Endothelial cell of umbilical vein (primary cell): ENCODE measurements at regions not wholly inside any gene's neighbourhood (a gene's known extent, or its start where the extent isn't known, plus 50 kb on each side); places are given as distances from the start of the nearest gene placed in this dataset.

ENCODE experiments used
- BruUV-seq: library from RNA; stranded (reverse); fragments of 400-500 nt; replicated peaks from 2 replicates; lab custom pipeline; 2021; lab: Mats Ljungman, UMichigan
- CTCF ChIA-PET: fragments of 300-600, 350-600 bp; sonication (Branson Sonifier 250); formaldehyde crosslinking; loops from one replicate; lab custom pipeline; 2021; ENCODE audit warnings: antibody characterized with exemption, inconsistent platforms; lab: Charles Lee
- POLR2A ChIA-PET: fragments of 300-600, 350-600 bp; sonication (Branson Sonifier 250); formaldehyde crosslinking; loops from one replicate; lab custom pipeline; 2021; ENCODE audit warnings: antibody characterized with exemption, inconsistent platforms; lab: Charles Lee
- DNase-seq: peaks from one replicate; pipeline ENCODE4 v3.0.0-alpha.2; 2011; ENCODE audit warnings: low read depth, low spot score
- FAIRE-seq: peaks from 2 replicates; lab custom pipeline; 2011; peaks lifted over from hg19 to GRCh38; lab: Jason Lieb, UNC
- H2AFZ ChIP-seq: 2 replicates; pipeline ENCODE4 v1.6.0; 2012; ENCODE audit warnings: low read depth, low read length, control low read depth, inconsistent platforms
- H3K27ac ChIP-seq: 2 replicates; pipeline ENCODE4 v1.5.1; 2011; ENCODE audit warnings: low read depth, mild to moderate bottlenecking, control low read depth, low read length, moderate library complexity; ENCODE audit not compliant: insufficient read depth
- H3K27me3 ChIP-seq, 2 experiments: 2 replicates each; pipeline versions ENCODE4 v1.6.0 to v1.6.1; 2011; ENCODE audit warnings: low read length in 2 of 2, mixed read lengths in 1 of 2; ENCODE audit not compliant: control insufficient read depth in 2 of 2, insufficient read depth in 2 of 2
- H3K36me3 ChIP-seq, 2 experiments: 2 replicates in 1 of 2; 3 replicates in 1 of 2; pipeline ENCODE4 v1.5.1; 2011; ENCODE audit warnings: low read length in 2 of 2, mild to moderate bottlenecking in 1 of 2, moderate library complexity in 1 of 2; ENCODE audit not compliant: control insufficient read depth in 2 of 2, insufficient read depth in 2 of 2; ENCODE audit errors: extremely low read depth in 1 of 2
- H3K4me1 ChIP-seq: 3 replicates; pipeline ENCODE4 v1.5.1; 2011; ENCODE audit warnings: mild to moderate bottlenecking, low read length; ENCODE audit not compliant: control insufficient read depth, insufficient read depth; ENCODE audit errors: extremely low read depth
- H3K4me2 ChIP-seq: 2 replicates; pipeline ENCODE4 v1.6.1; 2011; ENCODE audit warnings: low read length, control low read depth, mixed read lengths; ENCODE audit not compliant: insufficient read depth
- H3K4me3 ChIP-seq, 3 experiments: fragments of 200-600 bp in 1 of 3; sonication (generic), shearing (Covaris generic) in 1 of 3; replicated peaks in 1 of 3; 2 replicates each; pipeline ENCODE4 v1.5.1; 2011 to 2016; ENCODE audit warnings: control low read depth in 3 of 3, low read length in 3 of 3, mild to moderate bottlenecking in 2 of 3, inconsistent platforms in 1 of 3, low read depth in 1 of 3, moderate library complexity in 1 of 3; ENCODE audit not compliant: insufficient read depth in 1 of 3
- H3K79me2 ChIP-seq: 2 replicates; pipeline ENCODE4 v1.6.0; 2012; ENCODE audit warnings: low read length, inconsistent platforms; ENCODE audit not compliant: control insufficient read depth, insufficient read depth
- H3K9ac ChIP-seq: replicated peaks from 2 replicates; pipeline ENCODE3; 2011; ENCODE audit warnings: low read length, control low read depth; ENCODE audit not compliant: insufficient read depth; ENCODE audit errors: extremely low read depth
- H3K9me1 ChIP-seq: replicated peaks from 3 replicates; pipeline ENCODE4 v1.6.0; 2011; ENCODE audit warnings: mild to moderate bottlenecking, low read length; ENCODE audit not compliant: control insufficient read depth, insufficient read depth; ENCODE audit errors: extremely low read depth
- H3K9me3 ChIP-seq: replicated peaks from 2 replicates; pipeline ENCODE4 v1.5.1; 2012; ENCODE audit warnings: low read length, inconsistent platforms; ENCODE audit not compliant: control insufficient read depth, insufficient read depth
- H4K20me1 ChIP-seq: replicated peaks from 2 replicates; pipeline ENCODE3; 2011; ENCODE audit warnings: mild to moderate bottlenecking, low read length; ENCODE audit not compliant: control insufficient read depth, insufficient read depth; ENCODE audit errors: extremely low read depth
- CTCF ChIP-seq, 2 donors: IDR thresholded peaks; 1 replicate in 1 of 2; 2 replicates in 1 of 2; pipeline ENCODE4 v1.5.1; 2011; ENCODE audit warnings: low read length in 2 of 2, mild to moderate bottlenecking in 2 of 2, moderate library complexity in 2 of 2, control low read depth in 1 of 2, inconsistent platforms in 1 of 2, low read depth in 1 of 2; ENCODE audit not compliant: insufficient read depth in 1 of 2; ENCODE audit errors: extremely low read depth in 1 of 2
- EZH2 ChIP-seq: IDR thresholded peaks from 2 replicates; pipeline ENCODE4 v1.6.1; 2012; ENCODE audit warnings: borderline replicate concordance, low read depth, mild to moderate bottlenecking, moderate library complexity, low read length, inconsistent platforms; ENCODE audit not compliant: severe bottlenecking
- FOS ChIP-seq: IDR thresholded peaks from 2 replicates; pipeline ENCODE4 v1.6.1; 2011; ENCODE audit warnings: mild to moderate bottlenecking, low read length, moderate library complexity, borderline replicate concordance; ENCODE audit not compliant: insufficient read depth
- GATA2 ChIP-seq: IDR thresholded peaks from 2 replicates; pipeline ENCODE4 v1.7.0; 2011; ENCODE audit warnings: low read depth, mild to moderate bottlenecking, moderate library complexity, mixed read lengths, low read length; ENCODE audit not compliant: insufficient read length, insufficient read depth
- JUN ChIP-seq: IDR thresholded peaks from 2 replicates; pipeline ENCODE4 v1.6.1; 2011; ENCODE audit warnings: borderline replicate concordance, low read depth; ENCODE audit not compliant: insufficient read length, insufficient read depth
- MAX ChIP-seq: IDR thresholded peaks from 2 replicates; pipeline ENCODE4 v1.6.1; 2011; ENCODE audit not compliant: insufficient read depth, insufficient read length
- MYC ChIP-seq: IDR thresholded peaks from one replicate; pipeline ENCODE4 v1.6.1; 2011; ENCODE audit warnings: mild to moderate bottlenecking, low read depth, low read length
- POLR2A ChIP-seq: IDR thresholded peaks from 2 replicates; pipeline ENCODE4 v1.6.1; 2012; ENCODE audit warnings: low read depth, mild to moderate bottlenecking, control low read depth, low read length
- POLR2AphosphoS5 ChIP-seq: IDR thresholded peaks from 2 replicates; pipeline ENCODE4 v1.6.1; 2012; ENCODE audit warnings: low read depth, mild to moderate bottlenecking, control low read depth, low read length, moderate library complexity; ENCODE audit not compliant: insufficient read depth
- dilution Hi-C: fragments of 300-500 bp; cut with MboI; formaldehyde crosslinking; loops from one replicate; pipeline ENCODE4 v1.15.0; 2019; ENCODE audit warnings: low sequenced_read_pairs; ENCODE audit not compliant: extremely low pct_ligation_motif_present
- intact Hi-C: fragments of 100-400 bp; cut with micrococcal nuclease; formaldehyde crosslinking; loops from one replicate; pipeline ENCODE4 v1.10.0; 2022

GRCh38 chrX:144612076-144612475, 635.2 kb upstream of the SPANXN1 start:
- DNase-seq (no peak), FAIRE-seq (no peak)
- Histone ChIP-seq H3K9me3 (no peaks in the 10 kb centered on the region), H3K79me2 (no peaks in the 10 kb centered on the region), H4K20me1 (no peaks in the 10 kb centered on the region), H3K27me3 (no peaks in the 10 kb centered on the region), H3K9ac (no peak overlapping the region), H3K4me3 (no peak overlapping the region), H3K4me1 (no peaks in the 10 kb centered on the region), H3K27ac (no peak overlapping the region), H3K4me2 (no peak overlapping the region), H3K9me1 (no peaks in the 10 kb centered on the region), H3K36me3 (no peaks in the 10 kb centered on the region), H2AFZ (no peak overlapping the region)
- POLR2A ChIA-PET: no interaction called here
- no TSS peak for BruUV-seq
- TF ChIP-seq EZH2 (no peak), MYC (no peak), JUN (no peak), GATA2 (no peak), MAX (no peak), FOS (no peak), POLR2AphosphoS5 (no peak), POLR2A (no peak), CTCF (IDR thresholded peaks at IDR 0.05; ENCODE audit: extremely low read depth in 1 of 2, insufficient read depth in 1 of 2, low read depth in 1 of 2, low read length in 2 of 2) (no peak)
- CTCF ChIA-PET: no interaction called here
- intact Hi-C loops: no loop called here
- dilution Hi-C loops: no loop called here
